Dendritic cell treated with granulocyte-macrophage colony-stimulating factor and Interleukin-4, amounts not matched to agents 40 ng/mL and 50 ng/mL, for 4 days (primary cell): ENCODE measurements at regions not wholly inside any gene's neighbourhood (a gene's known extent, or its start where the extent isn't known, plus 50 kb on each side); places are given as distances from the start of the nearest gene placed in this dataset.

Experiments
- H3K27ac Mint-ChIP-seq: one replicate; pipeline ENCODE4 v1.8.0; 2022; ENCODE audit warnings: mild to moderate bottlenecking, mixed read lengths
- H3K27me3 Mint-ChIP-seq: one replicate; pipeline ENCODE4 v1.8.0; 2022; ENCODE audit warnings: mild to moderate bottlenecking, mixed read lengths
- H3K36me3 Mint-ChIP-seq: one replicate; pipeline ENCODE4 v1.8.0; 2022; ENCODE audit warnings: low read depth, mixed read lengths
- H3K4me1 Mint-ChIP-seq: one replicate; pipeline ENCODE4 v1.8.0; 2022; ENCODE audit warnings: low read depth, mixed read lengths
- H3K4me3 Mint-ChIP-seq: one replicate; pipeline ENCODE4 v1.8.0; 2022; ENCODE audit warnings: mild to moderate bottlenecking, moderate library complexity, mixed read lengths
- H3K9me3 Mint-ChIP-seq: one replicate; pipeline ENCODE4 v1.8.0; 2022; ENCODE audit warnings: mixed read lengths
- intact Hi-C: fragments of 100-400 bp; cut with micrococcal nuclease; formaldehyde crosslinking; loops from one replicate; pipeline ENCODE4 v1.15.0; 2022

GRCh38 chr4:45370408-45370807 lies 644.1 kb upstream of the GNPDA2 start:
- intact Hi-C loops, result no loop called here

GRCh38 chr4:45368832-45369231 lies 642.5 kb upstream of the GNPDA2 start:
- Mint-ChIP-seq H3K4me1 (no peaks in the 10 kb centered on the region), H3K36me3 (no peaks in the 10 kb centered on the region), H3K9me3 (peaks cover under 1% of the 10 kb centered on the region), H3K4me3 (no peak overlapping the region), H3K27ac (no peak overlapping the region), H3K27me3 (no peaks in the 10 kb centered on the region)
- intact Hi-C loops, result no loop called here

More at GRCh38 chr4:45370408-45370807, 644.1 kb upstream of the GNPDA2 start:
- H3K36me3 Mint-ChIP-seq, result no peaks in the 10 kb centered on the region
- no peaks in the 10 kb centered on the region for H3K27me3 Mint-ChIP-seq
- no peak overlapping the region for H3K4me3 Mint-ChIP-seq
- H3K27ac Mint-ChIP-seq, result no peak overlapping the region
- H3K9me3 Mint-ChIP-seq, result no peaks in the 10 kb centered on the region
- no peaks in the 10 kb centered on the region for H3K4me1 Mint-ChIP-seq

GRCh38 chr4:45363931-45364330 lies 637.6 kb upstream of the GNPDA2 start:
- intact Hi-C loops, result no loop called here
- Mint-ChIP-seq H3K4me3 (no peak overlapping the region), H3K27me3 (no peaks in the 10 kb centered on the region), H3K4me1 (no peaks in the 10 kb centered on the region), H3K27ac (no peak overlapping the region), H3K36me3 (no peaks in the 10 kb centered on the region), H3K9me3 (peaks cover 44% of the 10 kb centered on the region)

GRCh38 chr4:45358573-45359506 lies 632.5 kb upstream of the GNPDA2 start:
- Mint-ChIP-seq H3K4me3 (no peak overlapping the region), H3K4me1 (no peaks in the 10 kb centered on the region), H3K9me3 (peaks cover 53% of the 10 kb centered on the region), H3K27ac (no peak overlapping the region), H3K36me3 (no peaks in the 10 kb centered on the region), H3K27me3 (no peaks in the 10 kb centered on the region)
- intact Hi-C loops, result no loop called here

- intact Hi-C loops, result no loop called here
- Mint-ChIP-seq H3K27ac (no peak overlapping the region), H3K4me3 (no peak overlapping the region), H3K4me1 (no peaks in the 10 kb centered on the region), H3K27me3 (no peaks in the 10 kb centered on the region), H3K9me3 (peaks cover 2% of the 10 kb centered on the region), H3K36me3 (no peaks in the 10 kb centered on the region)
These were observed 626.8 kb upstream of the GNPDA2 start for GRCh38 chr4:45353161-45353560.

GRCh38 chr4:45350438-45350837 lies 624.1 kb upstream of the GNPDA2 start:
- H3K27ac Mint-ChIP-seq, result no peak overlapping the region

GRCh38 chr4:45349859-45350258 lies 623.5 kb upstream of the GNPDA2 start:
- Mint-ChIP-seq H3K36me3 (no peaks in the 10 kb centered on the region), H3K4me1 (no peaks in the 10 kb centered on the region), H3K27me3 (no peaks in the 10 kb centered on the region), H3K27ac (no peak overlapping the region), H3K4me3 (no peak overlapping the region), H3K9me3 (no peaks in the 10 kb centered on the region)
- intact Hi-C loops, result no loop called here

More at GRCh38 chr4:45350438-45350837, 624.1 kb upstream of the GNPDA2 start:
- Mint-ChIP-seq H3K9me3 (no peaks in the 10 kb centered on the region), H3K4me3 (no peak overlapping the region), H3K36me3 (no peaks in the 10 kb centered on the region), H3K27me3 (no peaks in the 10 kb centered on the region), H3K4me1 (no peaks in the 10 kb centered on the region)
- intact Hi-C loops, result no loop called here

GRCh38 chr4:45346816-45347435 lies 620.6 kb upstream of the GNPDA2 start:
- H3K4me3 Mint-ChIP-seq, result no peak overlapping the region
- intact Hi-C loops, result no loop called here
- H3K4me1 Mint-ChIP-seq, result no peaks in the 10 kb centered on the region
- no peaks in the 10 kb centered on the region for H3K36me3 Mint-ChIP-seq
- no peaks in the 10 kb centered on the region for H3K27me3 Mint-ChIP-seq
- no peaks in the 10 kb centered on the region for H3K9me3 Mint-ChIP-seq
- H3K27ac Mint-ChIP-seq, result no peak overlapping the region

GRCh38 chr4:45345558-45345957 lies 619.2 kb upstream of the GNPDA2 start:
- Mint-ChIP-seq H3K4me1 (no peaks in the 10 kb centered on the region), H3K27me3 (no peaks in the 10 kb centered on the region), H3K27ac (no peak overlapping the region), H3K36me3 (no peaks in the 10 kb centered on the region), H3K4me3 (no peak overlapping the region), H3K9me3 (no peaks in the 10 kb centered on the region)
- intact Hi-C loops, result no loop called here

GRCh38 chr4:45331802-45332201 lies 605.4 kb upstream of the GNPDA2 start:
- Mint-ChIP-seq H3K36me3 (no peaks in the 10 kb centered on the region), H3K4me3 (no peak overlapping the region), H3K27ac (no peak overlapping the region), H3K4me1 (no peaks in the 10 kb centered on the region), H3K9me3 (peaks cover 6% of the 10 kb centered on the region), H3K27me3 (no peaks in the 10 kb centered on the region)
- intact Hi-C loops, result no loop called here

- intact Hi-C loops, result no loop called here
- Mint-ChIP-seq H3K9me3 (peaks cover 6% of the 10 kb centered on the region), H3K4me1 (no peaks in the 10 kb centered on the region), H3K4me3 (no peak overlapping the region), H3K27ac (no peak overlapping the region), H3K36me3 (no peaks in the 10 kb centered on the region), H3K27me3 (no peaks in the 10 kb centered on the region)
These were observed 601.2 kb upstream of the GNPDA2 start for GRCh38 chr4:45327544-45327943.

GRCh38 chr4:45324455-45325417 lies 598.4 kb upstream of the GNPDA2 start:
- intact Hi-C loops, result no loop called here
- Mint-ChIP-seq H3K4me3 (no peak overlapping the region), H3K27ac (no peak overlapping the region), H3K36me3 (no peaks in the 10 kb centered on the region), H3K9me3 (peaks cover 6% of the 10 kb centered on the region), H3K4me1 (no peaks in the 10 kb centered on the region), H3K27me3 (no peaks in the 10 kb centered on the region)

GRCh38 chr4:45323453-45324058 lies 597.2 kb upstream of the GNPDA2 start:
- Mint-ChIP-seq H3K27me3 (no peaks in the 10 kb centered on the region), H3K4me1 (no peaks in the 10 kb centered on the region), H3K9me3 (peaks cover 6% of the 10 kb centered on the region), H3K36me3 (no peaks in the 10 kb centered on the region), H3K4me3 (no peak overlapping the region), H3K27ac (no peak overlapping the region)
- intact Hi-C loops, result no loop called here
